ENCODE measurements at regions not wholly inside any gene's neighbourhood (a gene's known extent, or its start where the extent isn't known, plus 50 kb on each side); places are given as distances from the start of the nearest gene placed in this dataset.

GRCh38 chr6:97689078-97689754 is 406.2 kb upstream of the MMS22L start:
- no peak for TF ChIP-seq CTCF (IDR thresholded peaks at IDR 0.05)
- TF ChIP-seq POLR2A (IDR thresholded peaks at IDR 0.05), result no peak
